Body of pancreas (tissue), 4 donors: ENCODE measurements at regions not wholly inside any gene's neighbourhood (a gene's known extent, or its start where the extent isn't known, plus 50 kb on each side); places are given as distances from the start of the nearest gene placed in this dataset.

Experiments
- ATAC-seq: fragments of 150-250 bp; one replicate; pipeline ENCODE4 v1.9.1; 2016
- DNase-seq, 4 donors: peaks; one replicate each; pipeline ENCODE4 v3.0.0-alpha.2; 2019
- H3K27ac ChIP-seq, 4 donors: fragments of 200-600 bp; sonication (generic); 1 replicate in 3 of 4; 2 replicates in 1 of 4; pipeline versions ENCODE4 v1.5.1 to v1.6.1; 2016 to 2019; ENCODE audit warnings: mild to moderate bottlenecking in 1 of 4, mixed read lengths in 1 of 4, moderate library complexity in 1 of 4
- H3K27me3 ChIP-seq, 2 donors: fragments of 200-600 bp; sonication (generic); one replicate each; pipeline ENCODE4 v1.6.0; 2016; ENCODE audit warnings: mild to moderate bottlenecking in 1 of 2
- H3K36me3 ChIP-seq, 2 donors: fragments of 200-600 bp; sonication (generic); replicated peaks in 1 of 2; 2 replicates each; pipeline ENCODE4 v1.5.1; 2016; ENCODE audit warnings: low read depth in 2 of 2; ENCODE audit not compliant: insufficient read depth in 1 of 2
- H3K4me1 ChIP-seq: fragments of 200-600 bp; sonication (generic); one replicate; pipeline ENCODE4 v1.6.0; 2016
- H3K4me3 ChIP-seq, 2 donors: fragments of 200-600 bp; sonication (generic); 1 replicate in 1 of 2; 2 replicates in 1 of 2; pipeline ENCODE4 v1.5.1; 2016 to 2019
- H3K9me3 ChIP-seq, 3 donors: fragments of 200-600 bp; sonication (generic); 1 replicate in 2 of 3; 2 replicates in 1 of 3; pipeline ENCODE4 v1.5.1; 2016
- POLR2A ChIP-seq, 3 donors: fragments of 450-650 bp; IDR thresholded peaks; one replicate each; pipeline ENCODE4 v1.6.1; 2016; ENCODE audit warnings: antibody characterized with exemption in 3 of 3, mild to moderate bottlenecking in 2 of 3
- WGBS, 2 donors: methylation state at CpG; one replicate each; pipeline ENCODE4 v1.1.5; 2017; 5-methylcytosine and 5-hydroxymethylcytosine counted together
- intact Hi-C: fragments of 100-400 bp; cut with DNase I; formaldehyde crosslinking; loops from one replicate; pipeline ENCODE4 v1.15.1; 2023
- TF ChIP-seq, protein P1 (sequence below), 7 experiments: fragments of 450-650 bp in 4 of 7; fragments of 200-600 bp in 3 of 7; sonication (generic) in 3 of 7; IDR thresholded peaks; one replicate each; pipeline ENCODE4 v1.5.1; 2016 to 2019; ENCODE audit warnings: antibody characterized with exemption in 7 of 7

- H3K4me1 ChIP-seq: peaks cover 8% of the 10 kb centered on the region
- H3K4me3 ChIP-seq: no peak overlapping the region
- no peaks in the 10 kb centered on the region for H3K9me3 ChIP-seq
- H3K27ac ChIP-seq: no peak overlapping the region
- WGBS, 2 donors: 90 to 91% methylated on average over 2 of the region's 2 CpGs
- no peak for DNase-seq
- intact Hi-C loops: no loop called here
- H3K36me3 ChIP-seq: no peaks in the 10 kb centered on the region
- no peaks in the 10 kb centered on the region for H3K27me3 ChIP-seq
- TF ChIP-seq, protein P1, sequence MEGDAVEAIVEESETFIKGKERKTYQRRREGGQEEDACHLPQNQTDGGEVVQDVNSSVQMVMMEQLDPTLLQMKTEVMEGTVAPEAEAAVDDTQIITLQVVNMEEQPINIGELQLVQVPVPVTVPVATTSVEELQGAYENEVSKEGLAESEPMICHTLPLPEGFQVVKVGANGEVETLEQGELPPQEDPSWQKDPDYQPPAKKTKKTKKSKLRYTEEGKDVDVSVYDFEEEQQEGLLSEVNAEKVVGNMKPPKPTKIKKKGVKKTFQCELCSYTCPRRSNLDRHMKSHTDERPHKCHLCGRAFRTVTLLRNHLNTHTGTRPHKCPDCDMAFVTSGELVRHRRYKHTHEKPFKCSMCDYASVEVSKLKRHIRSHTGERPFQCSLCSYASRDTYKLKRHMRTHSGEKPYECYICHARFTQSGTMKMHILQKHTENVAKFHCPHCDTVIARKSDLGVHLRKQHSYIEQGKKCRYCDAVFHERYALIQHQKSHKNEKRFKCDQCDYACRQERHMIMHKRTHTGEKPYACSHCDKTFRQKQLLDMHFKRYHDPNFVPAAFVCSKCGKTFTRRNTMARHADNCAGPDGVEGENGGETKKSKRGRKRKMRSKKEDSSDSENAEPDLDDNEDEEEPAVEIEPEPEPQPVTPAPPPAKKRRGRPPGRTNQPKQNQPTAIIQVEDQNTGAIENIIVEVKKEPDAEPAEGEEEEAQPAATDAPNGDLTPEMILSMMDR (IDR thresholded peaks at IDR 0.05): no peak
- TF ChIP-seq POLR2A (IDR thresholded peaks at IDR 0.05): no peak
- ATAC-seq: no peak
Observed at GRCh38 chr9:84067821-84068220, 87.2 kb downstream of the RMI1 start.

DNA sequence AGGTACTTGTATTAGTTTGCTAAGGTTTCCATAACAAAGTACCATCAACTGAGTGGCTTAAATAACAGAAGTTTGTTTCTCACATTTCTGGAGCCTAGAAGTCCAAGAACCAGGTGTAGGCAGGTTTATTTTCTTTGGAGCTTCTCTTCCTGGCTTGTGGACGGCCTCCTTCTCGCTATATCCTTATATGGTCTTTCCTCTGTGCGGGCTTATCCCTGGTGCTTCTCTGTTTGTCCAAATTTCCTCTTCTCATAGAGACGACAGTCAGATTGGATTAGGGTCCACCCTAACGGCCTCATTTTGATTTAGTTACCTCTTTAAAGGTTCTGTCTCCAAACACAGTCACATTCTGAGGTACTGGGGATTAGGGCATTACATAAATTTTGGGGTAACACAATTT is 88.3 kb downstream of the RMI1 start:
- Histone ChIP-seq H3K36me3 (no peaks in the 10 kb centered on the region), H3K4me1 (peaks cover 10% of the 10 kb centered on the region), H3K27me3 (no peaks in the 10 kb centered on the region), H3K27ac (no peak overlapping the region), H3K9me3 (no peaks in the 10 kb centered on the region), H3K4me3 (no peak overlapping the region)
- 61 to 70% methylated on average over 5 of the region's 5 CpGs for WGBS, 2 donors
- DNase-seq: no peak
- no peak for ATAC-seq
- TF ChIP-seq, protein P1 (IDR thresholded peaks at IDR 0.05): no peak
- no peak for TF ChIP-seq POLR2A (IDR thresholded peaks at IDR 0.05)
- intact Hi-C loops: no loop called here

DNA sequence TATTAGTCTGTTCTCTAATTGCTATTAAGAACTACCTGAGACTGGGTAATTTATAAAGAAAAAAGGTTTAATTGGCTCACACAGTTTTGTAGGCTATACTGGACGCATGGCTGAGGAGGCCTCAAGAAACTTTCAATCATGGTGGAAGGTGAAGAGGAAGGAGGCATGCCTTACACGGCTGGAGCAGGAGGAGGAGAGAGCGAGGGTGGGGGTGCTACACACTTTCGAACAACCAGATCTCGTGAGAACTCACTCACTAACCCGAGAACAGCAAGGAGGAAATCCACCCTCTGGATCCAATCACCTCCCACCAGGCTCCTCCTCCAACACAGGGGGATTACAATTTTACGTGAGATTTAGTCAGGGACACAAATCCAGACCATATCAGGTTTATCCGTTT is 90.0 kb downstream of the RMI1 start:
- Histone ChIP-seq H3K9me3 (no peaks in the 10 kb centered on the region), H3K36me3 (no peaks in the 10 kb centered on the region), H3K27ac (no peak overlapping the region), H3K27me3 (no peaks in the 10 kb centered on the region), H3K4me3 (no peak overlapping the region), H3K4me1 (peaks cover 10% of the 10 kb centered on the region)
- DNase-seq (no peak), ATAC-seq (no peak)
- no peak for TF ChIP-seq POLR2A (IDR thresholded peaks at IDR 0.05)
- TF ChIP-seq, protein P1 (IDR thresholded peaks at IDR 0.05): no peak
- intact Hi-C loops: no loop called here
- WGBS, 2 donors: 79 to 82% methylated on average over 8 of the region's 8 CpGs

GRCh38 chr9:84072621-84073180 is 92.1 kb downstream of the RMI1 start:
- Histone ChIP-seq H3K36me3 (no peaks in the 10 kb centered on the region), H3K4me3 (no peak overlapping the region), H3K27me3 (no peaks in the 10 kb centered on the region), H3K27ac (peak overlapping the region in 1 of 4 donors; percentile 62), H3K9me3 (no peaks in the 10 kb centered on the region), H3K4me1 (peaks cover 10% of the 10 kb centered on the region)
- DNase-seq (peak in 3 of 4 donors; percentile 13 to 40 (median 14)), ATAC-seq (peak; percentile 74)
- 35 to 39% methylated on average over 3 of the region's 3 CpGs for WGBS, 2 donors
- TF ChIP-seq, protein P1 (IDR thresholded peaks at IDR 0.05): no peak
- intact Hi-C loops: no loop called here

- no peak overlapping the region for H3K27ac ChIP-seq
- TF ChIP-seq, protein P1 (IDR thresholded peaks at IDR 0.05): no peak
- no peak for TF ChIP-seq POLR2A (IDR thresholded peaks at IDR 0.05)
- H3K27me3 ChIP-seq: no peaks in the 10 kb centered on the region
- no peak overlapping the region for H3K4me3 ChIP-seq
- no peaks in the 10 kb centered on the region for H3K9me3 ChIP-seq
- intact Hi-C loops: no loop called here
- H3K4me1 ChIP-seq: peaks cover 10% of the 10 kb centered on the region
- DNase-seq: no peak
- no peaks in the 10 kb centered on the region for H3K36me3 ChIP-seq
- no peak for ATAC-seq
Observed at GRCh38 chr9:84075004-84075403, 94.4 kb downstream of the RMI1 start.
